HCT116 (cell line): ENCODE measurements at regions not wholly inside any gene's neighbourhood (a gene's known extent, or its start where the extent isn't known, plus 50 kb on each side); places are given as distances from the start of the nearest gene placed in this dataset.

Source experiments
- EGR1 ChIP-seq: IDR thresholded peaks from 2 replicates; pipeline ENCODE4 v1.6.1; 2012; ENCODE audit warnings: low read depth
- EZH2 ChIP-seq: fragments of 200-600 bp; sonication (generic); IDR thresholded peaks from 2 replicates; pipeline ENCODE4 v1.6.1; 2017; ENCODE audit warnings: antibody characterized with exemption, mixed run types
- RAD21 ChIP-seq: IDR thresholded peaks from 2 replicates; pipeline ENCODE4 v1.6.1; 2012; ENCODE audit warnings: low read depth, mild to moderate bottlenecking
- SP1 ChIP-seq: IDR thresholded peaks from 2 replicates; pipeline ENCODE4 v1.6.1; 2012; ENCODE audit warnings: low read depth
- TCF7L2 ChIP-seq: IDR thresholded peaks from 2 replicates; pipeline ENCODE4 v1.7.0; 2011; ENCODE audit warnings: borderline replicate concordance, inconsistent platforms; ENCODE audit not compliant: insufficient read depth, insufficient read length; ENCODE audit errors: extremely low read depth
- TF ChIP-seq, protein P1 (sequence below): IDR thresholded peaks from 2 replicates; pipeline ENCODE4 v1.6.1; 2012

DNA sequence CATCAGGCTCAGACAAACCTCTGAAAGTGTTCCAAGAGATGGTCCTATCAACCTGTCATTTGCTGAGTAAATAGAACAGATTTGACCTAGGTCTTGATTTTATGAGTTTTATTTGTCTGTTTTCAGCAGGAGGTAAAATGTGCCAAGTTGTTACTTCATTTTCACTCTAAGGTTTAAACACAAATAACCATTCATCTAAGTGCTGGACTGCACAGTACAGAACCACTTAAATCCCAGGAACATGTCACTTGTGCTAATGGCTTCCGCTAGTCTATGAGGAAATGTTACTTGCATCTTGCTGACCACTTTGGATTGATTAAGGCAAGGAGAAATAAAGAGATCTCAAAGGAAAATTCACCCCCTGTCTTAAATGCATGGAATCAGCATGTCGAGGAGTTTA lies 660.7 kb downstream of the SMARCA1 start:
- TF ChIP-seq SP1 (no peak), EZH2 (no peak), EGR1 (no peak), TCF7L2 (no peak), RAD21 (no peak)
- TF ChIP-seq, protein P1, sequence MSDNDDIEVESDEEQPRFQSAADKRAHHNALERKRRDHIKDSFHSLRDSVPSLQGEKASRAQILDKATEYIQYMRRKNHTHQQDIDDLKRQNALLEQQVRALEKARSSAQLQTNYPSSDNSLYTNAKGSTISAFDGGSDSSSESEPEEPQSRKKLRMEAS: no peak
